ENCODE measurements at regions not wholly inside any gene's neighbourhood (a gene's known extent, or its start where the extent isn't known, plus 50 kb on each side); places are given as distances from the start of the nearest gene placed in this dataset.
"Not testable (repeated sequence)": the region's sequence is repeated elsewhere in the genome, so short reads cannot be mapped to it uniquely, and the experiment has no call there.

DNA sequence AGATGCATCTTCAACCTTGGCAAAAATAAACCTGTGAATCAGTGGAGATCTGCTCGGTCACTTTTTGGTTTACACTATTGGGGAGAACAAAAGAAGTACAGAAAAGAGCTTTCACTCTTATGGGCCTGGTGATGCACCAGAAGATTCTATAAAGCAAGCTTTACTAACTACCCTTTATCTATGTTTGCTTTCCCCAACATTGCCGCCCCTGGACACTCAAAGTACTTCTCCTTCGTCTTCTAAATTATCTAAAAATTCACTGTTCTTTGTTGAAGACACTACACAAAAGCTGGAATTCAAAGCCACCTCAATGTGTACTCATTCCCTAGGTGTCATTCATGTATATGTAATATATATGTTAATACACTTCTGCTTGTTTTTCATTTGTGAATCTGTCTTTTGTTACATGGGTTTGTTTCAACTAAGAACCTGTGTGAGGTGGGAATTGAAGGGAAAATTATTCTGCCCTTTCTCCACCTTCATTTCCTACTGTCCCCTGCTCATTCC lies 97.9 kb upstream of the BTN3A2 start:
- no peak for DNase-seq

GRCh38 chr6:26268659-26269402 lies 96.2 kb upstream of the BTN3A2 start:
- no peak for DNase-seq

- DNase-seq = no peak
These were observed 95.2 kb upstream of the BTN3A2 start for GRCh38 chr6:26269531-26270485.

- DNase-seq = no peak
These were observed 94.5 kb upstream of the BTN3A2 start for GRCh38 chr6:26270486-26270861.

GRCh38 chr6:26270903-26271667 lies 93.9 kb upstream of the BTN3A2 start:
- DNase-seq = no peak

DNA sequence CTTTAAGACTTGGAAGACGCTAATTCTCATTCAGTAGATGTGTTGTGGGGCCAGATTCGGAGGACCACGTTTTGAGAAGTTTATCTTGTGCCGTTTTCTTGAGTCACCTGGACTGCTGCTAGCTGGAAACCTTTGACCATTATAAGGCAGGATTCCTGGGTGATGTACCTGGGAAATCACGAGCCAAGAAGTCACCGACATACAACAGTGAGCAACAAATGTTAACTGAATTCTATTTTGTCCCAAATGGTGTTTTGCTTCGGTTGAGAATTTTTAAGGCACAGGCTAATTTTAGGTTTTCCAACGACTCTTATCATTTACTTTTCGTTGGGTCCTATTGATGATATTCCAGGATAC lies 93.4 kb upstream of the BTN3A2 start:
- no peak for DNase-seq

DNA sequence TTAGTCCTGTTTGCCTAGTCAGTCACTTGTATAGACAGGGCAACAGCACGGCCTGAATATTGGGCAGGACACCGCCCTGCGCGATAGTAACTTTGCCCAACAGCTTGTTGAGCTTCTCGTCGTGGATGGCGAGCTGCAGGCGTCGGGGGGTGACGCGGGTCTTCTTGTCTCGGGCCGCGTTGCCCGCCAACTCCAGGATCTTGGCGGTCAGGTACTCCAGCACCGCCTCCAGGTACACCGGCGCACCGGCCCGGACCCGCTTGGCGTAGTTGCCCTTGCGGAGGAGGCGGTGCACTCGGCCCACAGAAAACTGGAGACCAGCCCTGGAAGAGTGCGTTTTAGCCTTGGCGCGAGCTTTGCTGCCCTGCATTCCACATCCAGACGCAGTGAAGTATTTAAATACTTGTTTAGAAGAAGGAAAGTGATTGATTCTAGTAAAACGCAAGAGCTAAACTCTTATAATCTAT lies 92.8 kb upstream of the BTN3A2 start:
- DNase-seq = no peak

- no peak for DNase-seq
These were observed 91.1 kb upstream of the BTN3A2 start for GRCh38 chr6:26273673-26274588.

- DNase-seq = no peak
These were observed 89.3 kb upstream of the BTN3A2 start for GRCh38 chr6:26275663-26276062.

GRCh38 chr6:26276841-26277648 lies 88.0 kb upstream of the BTN3A2 start:
- no peak for DNase-seq

GRCh38 chr6:26278536-26278935 lies 86.5 kb upstream of the BTN3A2 start:
- no peak for DNase-seq

GRCh38 chr6:26279371-26279770 lies 85.6 kb upstream of the BTN3A2 start:
- not testable (repeated sequence) for DNase-seq

GRCh38 chr6:26280407-26280806 lies 84.6 kb upstream of the BTN3A2 start:
- DNase-seq = no peak

- DNase-seq = peak; percentile 41 to 66
These were observed 80.4 kb upstream of the BTN3A2 start for GRCh38 chr6:26284537-26285142.

DNA sequence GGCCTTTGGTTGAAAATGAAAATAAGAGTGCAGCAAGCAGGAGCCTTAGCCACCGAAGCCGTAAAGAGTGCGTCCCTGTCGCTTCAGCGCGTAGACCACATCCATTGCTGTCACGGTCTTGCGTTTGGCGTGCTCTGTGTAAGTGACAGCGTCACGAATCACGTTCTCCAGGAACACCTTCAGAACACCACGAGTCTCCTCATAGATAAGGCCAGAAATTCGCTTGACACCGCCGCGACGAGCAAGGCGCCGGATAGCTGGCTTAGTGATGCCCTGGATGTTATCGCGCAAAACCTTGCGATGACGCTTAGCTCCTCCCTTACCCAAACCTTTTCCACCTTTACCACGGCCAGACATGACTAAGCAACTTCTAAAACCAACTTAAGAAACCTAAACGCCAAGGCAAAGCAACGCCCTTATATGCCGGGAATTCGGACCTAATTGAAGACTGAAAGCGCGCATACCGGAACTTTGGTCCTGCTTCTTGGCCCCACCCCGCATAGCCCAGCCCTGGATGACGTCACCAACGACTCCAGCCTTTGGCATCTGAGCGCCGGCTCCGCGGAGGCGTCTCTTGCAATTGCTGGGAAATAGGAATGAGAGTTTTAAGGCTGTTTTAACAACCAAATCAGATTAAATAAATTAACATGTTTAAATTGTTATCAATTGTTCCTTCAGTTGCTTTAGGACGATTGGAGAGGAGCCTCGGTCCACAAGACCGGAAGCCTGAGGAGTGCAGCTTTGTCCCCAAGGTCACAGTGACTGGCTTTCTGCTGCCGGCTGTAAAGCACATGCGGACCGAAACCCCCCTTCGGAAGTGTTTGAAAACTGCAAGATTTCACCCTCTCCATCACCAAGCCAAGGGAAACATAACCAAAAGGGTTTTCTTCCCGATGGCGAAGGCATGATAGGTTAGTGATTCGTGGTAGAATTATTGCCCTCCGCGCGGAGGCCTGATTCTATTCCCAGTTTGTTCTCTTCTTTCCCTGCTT lies 79.6 kb upstream of the BTN3A2 start:
- DNase-seq = peak; percentile 97 to 100

DNA sequence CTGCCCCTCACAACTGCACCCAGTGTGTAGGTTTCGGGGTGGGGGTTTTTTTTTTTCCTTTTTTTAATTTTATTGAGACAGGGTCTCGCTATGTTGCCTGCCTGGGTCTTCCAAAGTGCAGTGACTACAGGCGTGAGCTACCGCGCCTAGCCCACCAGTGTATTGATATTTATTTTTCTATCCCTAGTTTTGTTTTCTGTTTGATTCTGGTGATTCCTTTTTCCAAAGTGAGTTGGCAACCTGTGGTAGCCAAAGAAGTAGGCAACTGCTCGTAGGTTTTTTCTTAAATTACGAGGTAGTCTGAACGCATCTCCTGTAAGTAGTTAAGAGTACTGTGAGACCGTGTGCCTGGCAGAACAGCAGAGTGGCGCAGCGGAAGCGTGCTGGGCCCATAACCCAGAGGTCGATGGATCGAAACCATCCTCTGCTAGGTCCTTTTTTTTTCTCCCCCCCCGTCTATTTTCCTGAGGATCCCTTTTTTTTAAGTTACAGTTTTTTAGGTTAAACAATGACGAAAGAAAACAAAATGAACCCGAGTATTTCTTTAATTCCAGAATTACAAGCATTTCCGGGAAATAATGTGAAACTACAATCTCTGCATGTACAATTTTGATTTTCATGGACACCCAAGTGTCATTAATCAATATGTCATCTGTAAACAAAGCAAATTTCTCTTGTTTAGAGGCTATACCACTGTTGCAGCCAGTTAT lies 78.7 kb upstream of the BTN3A2 start:
- peak in 1 of 2 experiments; percentile 64 for DNase-seq

- no peak for DNase-seq
These were observed 76.8 kb upstream of the BTN3A2 start for GRCh38 chr6:26288155-26288554.

DNA sequence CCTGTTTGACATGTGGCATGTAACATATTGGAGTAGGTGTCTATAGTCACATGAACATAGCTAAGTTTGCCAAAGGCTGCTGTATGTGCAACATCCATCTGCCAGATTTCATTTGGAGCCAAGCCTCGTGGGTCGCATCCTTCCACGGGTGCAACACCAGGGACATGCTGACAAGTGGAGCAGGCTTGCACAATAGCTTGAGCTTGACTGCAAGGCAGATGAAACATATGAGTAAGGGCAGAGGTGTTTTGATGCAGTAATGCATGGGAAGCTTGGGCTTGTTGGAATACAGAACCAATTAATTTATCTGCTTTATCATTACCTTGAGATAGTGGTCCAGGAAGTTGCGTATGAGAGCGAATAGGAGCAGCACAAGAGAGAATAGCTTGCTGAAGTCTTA lies 74.1 kb upstream of the BTN3A2 start:
- DNase-seq = no peak

DNA sequence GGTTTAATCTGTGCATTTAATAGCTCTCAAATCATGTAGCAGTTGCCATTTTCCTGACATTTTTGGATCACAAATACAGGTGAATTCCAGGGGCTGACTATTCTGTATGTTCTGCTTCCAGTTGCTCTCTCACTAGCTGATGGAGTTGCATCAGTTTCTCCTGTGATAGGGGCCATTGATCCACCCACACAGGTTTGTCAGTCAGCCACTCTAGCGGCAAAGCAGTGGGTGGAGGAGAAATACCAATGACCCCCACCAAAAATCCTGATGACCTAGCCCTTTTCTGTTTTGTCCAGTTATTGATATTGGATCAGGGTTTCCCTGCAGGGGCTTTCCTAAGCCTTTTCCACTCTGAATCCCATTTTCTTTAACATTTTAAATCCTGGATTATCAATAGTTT lies 72.3 kb upstream of the BTN3A2 start:
- no peak for DNase-seq

Data from SW 1271 (cell line).